GM19025 (cell line): ENCODE measurements at regions not wholly inside any gene's neighbourhood (a gene's known extent, or its start where the extent isn't known, plus 50 kb on each side); places are given as distances from the start of the nearest gene placed in this dataset.
"Not testable (repeated sequence)": the region's sequence is repeated elsewhere in the genome, so short reads cannot be mapped to it uniquely, and the experiment has no call there.

Experiments used
- ATAC-seq: cut with Tn5 transposase; IDR thresholded peaks from one replicate; pipeline ENCODE4 v1.9.1; 2021; ENCODE audit warnings: mild to moderate bottlenecking, low read depth, moderate library complexity; ENCODE audit not compliant: unreplicated experiment

- no peak for ATAC-seq
Observed at GRCh38 chr12:87596636-87597035, 432.6 kb downstream of the C12orf50 start.

- ATAC-seq: no peak
Observed at GRCh38 chr12:87596134-87596533, 433.1 kb downstream of the C12orf50 start.

- no peak for ATAC-seq
Observed at GRCh38 chr12:87585882-87586557, 443.2 kb downstream of the C12orf50 start.

GRCh38 chr12:87579091-87579490 is 450.1 kb downstream of the C12orf50 start:
- not testable (repeated sequence) for ATAC-seq

- ATAC-seq: no peak
Observed at GRCh38 chr12:87575906-87576305, 453.3 kb downstream of the C12orf50 start.

- ATAC-seq: not testable (repeated sequence)
Observed at GRCh38 chr12:87566918-87567317, 462.3 kb downstream of the C12orf50 start.

GRCh38 chr12:87556985-87557384 is 472.2 kb downstream of the C12orf50 start:
- no peak for ATAC-seq

GRCh38 chr12:87531213-87531612 is 498.0 kb downstream of the C12orf50 start:
- ATAC-seq: not testable (repeated sequence)

- ATAC-seq: no peak
Observed at GRCh38 chr12:87529413-87529812, 499.8 kb downstream of the C12orf50 start.

- ATAC-seq: no peak
Observed at GRCh38 chr12:87520968-87521367, 508.2 kb downstream of the C12orf50 start.

- ATAC-seq: no peak
Observed at GRCh38 chr12:87518481-87518880, 510.7 kb downstream of the C12orf50 start.

GRCh38 chr12:87518036-87518435 is 511.2 kb downstream of the C12orf50 start:
- ATAC-seq: no peak

GRCh38 chr12:87513536-87514280 is 515.5 kb downstream of the C12orf50 start:
- no peak for ATAC-seq

- ATAC-seq: no peak
Observed at GRCh38 chr12:87511371-87511770, 517.8 kb downstream of the C12orf50 start.

GRCh38 chr12:87509237-87509820 is 519.9 kb downstream of the C12orf50 start:
- ATAC-seq: no peak

GRCh38 chr12:87491598-87491997 is 537.6 kb downstream of the C12orf50 start:
- no peak for ATAC-seq

GRCh38 chr12:87491089-87491488 is 538.1 kb downstream of the C12orf50 start:
- ATAC-seq: no peak

- no peak for ATAC-seq
Observed at GRCh38 chr12:87469295-87469694, 559.9 kb downstream of the C12orf50 start.

GRCh38 chr12:87467936-87468335 is 561.3 kb downstream of the C12orf50 start:
- ATAC-seq: no peak

- ATAC-seq: no peak
Observed at GRCh38 chr12:87464565-87464964, 564.6 kb downstream of the C12orf50 start.

GRCh38 chr12:87444039-87444438 is 585.2 kb downstream of the C12orf50 start:
- no peak for ATAC-seq

- ATAC-seq: no peak
Observed at GRCh38 chr12:87441511-87441910, 587.7 kb downstream of the C12orf50 start.
